PC-9 (cell line): ENCODE measurements at regions not wholly inside any gene's neighbourhood (a gene's known extent, or its start where the extent isn't known, plus 50 kb on each side); places are given as distances from the start of the nearest gene placed in this dataset.

Source experiments
- BruUV-seq: library from RNA; stranded (reverse); fragments of 400-500 nt; replicated peaks from 2 replicates; lab custom pipeline; 2021; lab: Mats Ljungman, UMichigan
- CTCF ChIA-PET: fragments of 300-600 bp; sonication (Branson Sonifier 250); formaldehyde crosslinking; loops from one replicate; lab custom pipeline; 2022; ENCODE audit warnings: antibody characterized with exemption; lab: Charles Lee
- POLR2A ChIA-PET: fragments of 300-600 bp; sonication (Branson Sonifier 250); formaldehyde crosslinking; loops from one replicate; lab custom pipeline; 2022; ENCODE audit warnings: antibody characterized with exemption; ENCODE audit not compliant: unreplicated experiment; lab: Charles Lee
- DNase-seq, 2 experiments: peaks; one replicate each; pipeline versions ENCODE4 v3.0.0 to v3.0.0-alpha.2; 2015 to 2022; ENCODE audit warnings: mixed read lengths in 1 of 2
- H2AFZ ChIP-seq: fragments of 200-600 bp; sonication (generic); 2 replicates; pipeline ENCODE4 v1.8.1; 2017; ENCODE audit warnings: antibody characterized with exemption
- H3F3A ChIP-seq: fragments of 200-600 bp; sonication (generic); 2 replicates; pipeline ENCODE4 v1.8.1; 2017; ENCODE audit warnings: antibody characterized with exemption, mild to moderate bottlenecking, low read depth; ENCODE audit not compliant: insufficient read depth
- H3K27ac ChIP-seq: fragments of 200-600 bp; sonication (generic); 2 replicates; pipeline ENCODE4 v1.6.1; 2016; ENCODE audit warnings: mixed run types
- H3K27me3 ChIP-seq: fragments of 200-600 bp; sonication (generic); 2 replicates; pipeline ENCODE4 v1.6.1; 2016; ENCODE audit warnings: low read depth, mixed run types; ENCODE audit not compliant: insufficient read depth
- H3K36me3 ChIP-seq: fragments of 200-600 bp; sonication (generic); 2 replicates; pipeline ENCODE4 v1.6.1; 2016; ENCODE audit warnings: low read depth, mixed run types
- H3K4me1 ChIP-seq: fragments of 200-600 bp; sonication (generic); replicated peaks from 2 replicates; pipeline ENCODE4 v1.6.1; 2016; ENCODE audit warnings: mixed run types; ENCODE audit not compliant: insufficient read depth
- H3K4me2 ChIP-seq: fragments of 200-600 bp; sonication (generic); 2 replicates; pipeline ENCODE4 v1.6.1; 2017; ENCODE audit warnings: mixed run types
- H3K4me3 ChIP-seq: fragments of 200-600 bp; sonication (generic); 2 replicates; pipeline ENCODE4 v1.6.1; 2016; ENCODE audit warnings: mixed run types
- H3K79me2 ChIP-seq: fragments of 200-600 bp; sonication (generic); 2 replicates; pipeline ENCODE4 v1.6.1; 2017; ENCODE audit warnings: low read depth, mixed run types
- H3K9me2 ChIP-seq: fragments of 200-600 bp; sonication (generic); 2 replicates; pipeline ENCODE4 v1.8.1; 2017; ENCODE audit warnings: mild to moderate bottlenecking; ENCODE audit not compliant: insufficient read depth
- H3K9me3 ChIP-seq: fragments of 200-600 bp; sonication (generic); 2 replicates; pipeline ENCODE4 v1.8.1; 2016; ENCODE audit warnings: low read depth; ENCODE audit not compliant: insufficient read depth
- H4K20me1 ChIP-seq: fragments of 200-600 bp; sonication (generic); 2 replicates; pipeline ENCODE4 v1.8.1; 2017; ENCODE audit not compliant: insufficient read depth
- EZH2 ChIP-seq: fragments of 200-600 bp; sonication (generic); IDR thresholded peaks from 2 replicates; pipeline ENCODE4 v1.8.0; 2017; ENCODE audit warnings: antibody characterized with exemption, low read depth
- intact Hi-C: fragments of 100-400 bp; cut with micrococcal nuclease; formaldehyde crosslinking; loops from one replicate; pipeline ENCODE4 v1.10.0; 2022; ENCODE audit not compliant: unreplicated experiment
- TF ChIP-seq, protein P1 (sequence below): fragments of 200-600 bp; sonication (generic); conservative IDR thresholded peaks from 2 replicates; pipeline ENCODE4 v1.6.1; 2017; ENCODE audit warnings: mixed run types, antibody characterized with exemption, mild to moderate bottlenecking, moderate library complexity

DNA sequence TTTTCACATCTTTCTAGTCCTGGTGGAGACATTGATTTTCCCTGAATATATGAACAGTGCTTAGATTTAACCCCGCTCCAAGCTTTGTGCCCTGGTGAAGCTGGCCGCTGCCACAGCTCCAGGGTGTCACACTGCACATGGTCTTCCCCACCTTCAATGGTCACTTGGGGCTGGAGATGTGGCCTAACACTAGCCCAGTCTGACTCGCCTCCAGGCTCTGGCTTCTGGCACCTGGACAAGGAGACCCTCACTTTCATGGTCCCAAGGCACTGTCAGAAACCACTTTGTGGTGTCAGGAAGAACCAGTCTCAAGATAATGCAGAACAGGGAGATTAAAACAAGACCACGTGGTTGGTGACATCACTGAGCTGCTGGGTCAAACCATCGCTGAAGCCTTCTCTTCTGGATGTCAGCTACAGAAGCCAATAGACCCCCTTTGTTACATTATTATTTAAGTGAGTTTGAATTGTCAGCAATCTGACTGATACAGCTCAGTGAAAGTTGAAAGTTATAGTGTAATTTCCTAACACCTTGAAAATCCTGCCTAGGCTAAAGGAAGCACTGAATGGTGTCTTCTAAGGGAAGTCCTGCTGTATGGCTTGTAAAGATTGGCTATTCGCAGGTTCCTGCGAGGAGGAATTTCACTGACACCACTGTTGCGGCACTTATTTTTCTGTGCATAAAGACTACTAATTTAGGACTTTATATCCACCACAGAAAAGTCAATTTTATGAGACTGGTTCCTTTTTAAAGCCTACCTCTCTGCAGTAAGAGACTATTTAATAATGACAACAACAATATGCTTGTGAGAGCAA lies 55.0 kb upstream of the CTDP1 start:
- Histone ChIP-seq H3K9me2 (no peaks in the 10 kb centered on the region), H3K27me3 (peaks cover 91% of the 10 kb centered on the region), H3F3A (no peaks in the 10 kb centered on the region), H4K20me1 (no peaks in the 10 kb centered on the region), H2AFZ (no peak overlapping the region), H3K27ac (no peak overlapping the region), H3K4me2 (no peak overlapping the region), H3K4me3 (no peak overlapping the region), H3K79me2 (no peaks in the 10 kb centered on the region), H3K36me3 (no peaks in the 10 kb centered on the region), H3K9me3 (no peaks in the 10 kb centered on the region), H3K4me1 (no peaks in the 10 kb centered on the region)
- ChIA-PET POLR2A (no interaction called here), CTCF (no interaction called here)
- BruUV-seq, result no TSS peak
- TF ChIP-seq EZH2, result no peak
- TF ChIP-seq, protein P1, sequence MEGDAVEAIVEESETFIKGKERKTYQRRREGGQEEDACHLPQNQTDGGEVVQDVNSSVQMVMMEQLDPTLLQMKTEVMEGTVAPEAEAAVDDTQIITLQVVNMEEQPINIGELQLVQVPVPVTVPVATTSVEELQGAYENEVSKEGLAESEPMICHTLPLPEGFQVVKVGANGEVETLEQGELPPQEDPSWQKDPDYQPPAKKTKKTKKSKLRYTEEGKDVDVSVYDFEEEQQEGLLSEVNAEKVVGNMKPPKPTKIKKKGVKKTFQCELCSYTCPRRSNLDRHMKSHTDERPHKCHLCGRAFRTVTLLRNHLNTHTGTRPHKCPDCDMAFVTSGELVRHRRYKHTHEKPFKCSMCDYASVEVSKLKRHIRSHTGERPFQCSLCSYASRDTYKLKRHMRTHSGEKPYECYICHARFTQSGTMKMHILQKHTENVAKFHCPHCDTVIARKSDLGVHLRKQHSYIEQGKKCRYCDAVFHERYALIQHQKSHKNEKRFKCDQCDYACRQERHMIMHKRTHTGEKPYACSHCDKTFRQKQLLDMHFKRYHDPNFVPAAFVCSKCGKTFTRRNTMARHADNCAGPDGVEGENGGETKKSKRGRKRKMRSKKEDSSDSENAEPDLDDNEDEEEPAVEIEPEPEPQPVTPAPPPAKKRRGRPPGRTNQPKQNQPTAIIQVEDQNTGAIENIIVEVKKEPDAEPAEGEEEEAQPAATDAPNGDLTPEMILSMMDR, result no peak
- intact Hi-C loops, result no loop called here
- no peak for DNase-seq

DNA sequence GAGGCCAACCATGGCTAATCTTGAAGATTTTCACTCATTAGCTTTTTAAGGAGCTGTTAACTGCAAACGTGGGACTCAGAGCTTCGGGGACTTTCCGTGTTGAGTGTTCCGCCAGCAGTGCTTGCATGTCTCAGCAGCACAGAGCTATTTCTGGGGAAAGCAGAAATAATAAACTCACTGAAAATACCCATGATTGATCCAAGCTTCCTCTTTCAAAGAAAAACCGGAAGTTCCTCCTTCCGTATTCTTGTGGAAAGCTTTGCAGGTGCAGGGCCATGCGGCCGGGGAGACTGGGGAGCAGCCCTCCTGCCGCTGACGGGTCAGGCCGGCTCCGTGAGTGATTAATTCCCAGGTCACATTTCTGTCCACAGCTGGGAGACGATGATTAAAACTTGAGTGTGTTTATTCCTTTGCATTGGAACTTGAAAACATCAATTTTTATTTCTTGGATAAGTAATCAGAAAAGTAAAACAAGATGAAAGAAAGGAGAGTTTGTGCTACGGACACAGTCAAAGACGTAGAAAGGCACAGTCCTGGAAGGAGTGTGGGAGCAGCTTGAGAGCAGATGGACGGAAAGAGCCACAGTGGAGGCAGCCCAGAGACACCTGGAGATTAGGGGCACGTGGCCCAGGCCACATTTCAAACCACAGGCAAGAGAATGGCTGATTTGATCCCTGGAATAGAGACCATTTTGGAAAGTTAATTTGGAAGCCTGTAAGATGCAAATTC lies 54.2 kb upstream of the CTDP1 start:
- ChIA-PET POLR2A (no interaction called here), CTCF (no interaction called here)
- TF ChIP-seq, protein P1, result no peak
- no peak for TF ChIP-seq EZH2
- H3K27ac ChIP-seq, result no peak overlapping the region
- BruUV-seq, result no TSS peak
- peaks cover 99% of the 10 kb centered on the region for H3K27me3 ChIP-seq
- no peak for DNase-seq
- H3K36me3 ChIP-seq, result no peaks in the 10 kb centered on the region
- H2AFZ ChIP-seq, result no peak overlapping the region
- no peaks in the 10 kb centered on the region for H3K4me1 ChIP-seq
- intact Hi-C loops, result no loop called here
- no peaks in the 10 kb centered on the region for H4K20me1 ChIP-seq
- H3K4me2 ChIP-seq, result no peak overlapping the region
- no peaks in the 10 kb centered on the region for H3K9me3 ChIP-seq
- no peaks in the 10 kb centered on the region for H3F3A ChIP-seq
- H3K4me3 ChIP-seq, result no peak overlapping the region
- H3K79me2 ChIP-seq, result no peaks in the 10 kb centered on the region
- no peaks in the 10 kb centered on the region for H3K9me2 ChIP-seq

DNA sequence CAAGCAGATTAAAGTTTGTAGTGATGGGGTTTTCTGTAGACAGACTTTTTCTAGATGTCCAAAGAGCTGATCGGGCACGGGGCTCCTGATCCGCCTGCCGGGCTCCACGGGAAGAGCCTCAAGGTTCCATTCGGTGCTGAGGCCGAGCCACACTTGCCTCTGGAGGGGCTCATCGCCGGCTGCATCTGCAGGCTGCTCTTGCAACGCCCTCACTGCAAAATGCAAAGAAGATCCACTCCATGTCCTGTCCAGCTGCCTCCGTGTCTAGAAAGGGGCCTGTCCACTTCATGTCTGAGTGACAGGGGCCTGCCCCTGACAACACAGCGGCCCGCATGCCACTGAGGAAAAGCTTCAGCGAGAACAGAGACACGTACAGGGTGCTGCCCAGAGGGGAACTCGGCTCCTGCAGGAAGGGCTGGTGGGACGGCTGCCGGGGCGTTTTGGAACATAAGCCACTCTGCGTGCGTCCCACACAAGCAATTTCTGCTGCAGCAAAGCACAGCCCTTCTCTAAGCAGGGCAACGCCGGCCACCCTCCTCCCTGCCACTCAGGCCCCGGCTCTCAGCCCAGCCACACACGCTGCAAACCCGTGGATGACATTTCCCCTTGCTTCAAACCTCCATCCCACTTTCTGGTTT lies 53.6 kb upstream of the CTDP1 start:
- Histone ChIP-seq H2AFZ (no peak overlapping the region), H3K4me1 (no peaks in the 10 kb centered on the region), H3F3A (no peaks in the 10 kb centered on the region), H4K20me1 (no peaks in the 10 kb centered on the region), H3K27ac (no peak overlapping the region), H3K4me2 (no peak overlapping the region), H3K36me3 (no peaks in the 10 kb centered on the region), H3K27me3 (peaks cover 99% of the 10 kb centered on the region), H3K4me3 (no peak overlapping the region), H3K9me2 (no peaks in the 10 kb centered on the region), H3K9me3 (no peaks in the 10 kb centered on the region), H3K79me2 (no peaks in the 10 kb centered on the region)
- no peak for DNase-seq
- TF ChIP-seq EZH2, result no peak
- TF ChIP-seq, protein P1, result no peak
- ChIA-PET POLR2A (no interaction called here), CTCF (no interaction called here)
- intact Hi-C loops, result no loop called here
- no TSS peak for BruUV-seq
